C4-2B (cell line): ENCODE measurements at regions not wholly inside any gene's neighbourhood (a gene's known extent, or its start where the extent isn't known, plus 50 kb on each side); places are given as distances from the start of the nearest gene placed in this dataset.

Experiments used
- CTCF ChIP-seq: fragments of 450-650 bp; conservative IDR thresholded peaks from 2 replicates; pipeline ENCODE4 v1.5.1; 2017; ENCODE audit warnings: mild to moderate bottlenecking
- ZFX ChIP-seq: fragments of 450-650 bp; IDR thresholded peaks from 2 replicates; pipeline ENCODE4 v1.6.1; 2017

DNA sequence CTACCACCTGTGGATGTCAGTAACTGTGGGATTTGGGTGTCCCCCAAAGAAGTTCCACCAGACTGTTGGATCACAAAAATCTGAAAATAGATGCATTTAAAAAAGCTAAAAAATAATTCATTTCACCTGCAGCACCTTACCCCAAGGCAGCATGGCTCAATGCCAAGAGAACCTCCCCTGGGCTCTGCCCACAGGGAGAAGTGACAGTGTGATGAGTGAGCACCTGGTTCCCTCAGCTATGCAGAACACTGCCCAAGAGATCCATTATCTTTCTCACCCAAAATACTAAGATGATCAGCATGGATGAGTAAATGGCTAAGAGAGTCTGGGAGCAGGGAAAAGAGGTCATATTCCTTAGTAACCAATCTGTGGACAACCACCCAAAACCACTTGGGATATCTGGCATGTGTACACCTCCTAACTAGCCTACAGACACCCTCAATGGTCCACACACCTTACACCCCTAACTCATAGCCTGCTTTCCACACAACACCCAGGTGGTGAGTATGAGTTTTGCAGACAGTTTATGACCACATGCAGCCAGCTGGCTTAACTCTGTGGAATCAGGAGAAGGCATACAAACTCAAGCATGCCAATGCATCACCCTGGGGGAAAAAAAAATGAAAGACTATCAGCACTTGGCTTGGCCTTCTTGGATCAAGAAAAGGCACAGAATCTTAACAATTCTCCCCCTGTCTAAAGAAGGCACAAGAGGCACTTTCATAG, 416.5 kb upstream of the SMIM31 start:
- TF ChIP-seq CTCF (no peak), ZFX (no peak)
